ENCODE measurements at regions not wholly inside any gene's neighbourhood (a gene's known extent, or its start where the extent isn't known, plus 50 kb on each side); places are given as distances from the start of the nearest gene placed in this dataset.
"Not testable (repeated sequence)": the region's sequence is repeated elsewhere in the genome, so short reads cannot be mapped to it uniquely, and the experiment has no call there.

GRCh38 chr9:13443346-13444244, 164.1 kb upstream of the MPDZ start:
- no peaks in the 10 kb centered on the region for H3K9me3 Mint-ChIP-seq (ENCODE audit: low read depth)
- no peak overlapping the region for H3K4me3 Mint-ChIP-seq
- no peaks in the 10 kb centered on the region for H3K4me1 Mint-ChIP-seq (ENCODE audit: low read depth)
- H3K36me3 Mint-ChIP-seq, result no peaks in the 10 kb centered on the region
- H3K27me3 Mint-ChIP-seq, result no peaks in the 10 kb centered on the region
- H3K27ac Mint-ChIP-seq, result no peak overlapping the region

- Mint-ChIP-seq H3K9me3 (ENCODE audit: low read depth) (no peaks in the 10 kb centered on the region), H3K36me3 (no peaks in the 10 kb centered on the region), H3K4me3 (no peak overlapping the region), H3K4me1 (ENCODE audit: low read depth) (no peaks in the 10 kb centered on the region), H3K27me3 (no peaks in the 10 kb centered on the region), H3K27ac (no peak overlapping the region)
These were observed 160.4 kb upstream of the MPDZ start for GRCh38 chr9:13439685-13440476.

GRCh38 chr9:13437866-13438265, 158.4 kb upstream of the MPDZ start:
- Mint-ChIP-seq H3K9me3 (ENCODE audit: low read depth) (no peaks in the 10 kb centered on the region), H3K4me1 (ENCODE audit: low read depth) (no peaks in the 10 kb centered on the region), H3K36me3 (no peaks in the 10 kb centered on the region), H3K27ac (no peak overlapping the region), H3K4me3 (no peak overlapping the region), H3K27me3 (no peaks in the 10 kb centered on the region)

- H3K36me3 Mint-ChIP-seq, result no peaks in the 10 kb centered on the region
- no peak overlapping the region for H3K4me3 Mint-ChIP-seq
- no peaks in the 10 kb centered on the region for H3K27me3 Mint-ChIP-seq
- no peak overlapping the region for H3K27ac Mint-ChIP-seq
- H3K9me3 Mint-ChIP-seq (ENCODE audit: low read depth), result no peaks in the 10 kb centered on the region
- no peaks in the 10 kb centered on the region for H3K4me1 Mint-ChIP-seq (ENCODE audit: low read depth)
These were observed 157.1 kb upstream of the MPDZ start for GRCh38 chr9:13436591-13436990.

GRCh38 chr9:13433453-13433852, 154.0 kb upstream of the MPDZ start:
- H3K9me3 Mint-ChIP-seq (ENCODE audit: low read depth); H3K4me1 Mint-ChIP-seq (ENCODE audit: low read depth); H3K4me3 Mint-ChIP-seq; H3K36me3 Mint-ChIP-seq; H3K27ac Mint-ChIP-seq; H3K27me3 Mint-ChIP-seq: not testable (repeated sequence)

GRCh38 chr9:13432904-13433303, 153.4 kb upstream of the MPDZ start:
- no peak overlapping the region for H3K4me3 Mint-ChIP-seq
- no peaks in the 10 kb centered on the region for H3K36me3 Mint-ChIP-seq
- H3K27me3 Mint-ChIP-seq, result no peaks in the 10 kb centered on the region
- H3K9me3 Mint-ChIP-seq (ENCODE audit: low read depth), result no peaks in the 10 kb centered on the region
- H3K4me1 Mint-ChIP-seq (ENCODE audit: low read depth), result no peaks in the 10 kb centered on the region
- no peak overlapping the region for H3K27ac Mint-ChIP-seq

GRCh38 chr9:13431692-13432091, 152.2 kb upstream of the MPDZ start:
- Mint-ChIP-seq H3K36me3 (no peaks in the 10 kb centered on the region), H3K4me3 (no peak overlapping the region), H3K27me3 (no peaks in the 10 kb centered on the region), H3K27ac (no peak overlapping the region), H3K9me3 (ENCODE audit: low read depth) (no peaks in the 10 kb centered on the region), H3K4me1 (ENCODE audit: low read depth) (no peaks in the 10 kb centered on the region)

GRCh38 chr9:13431222-13431536, 151.7 kb upstream of the MPDZ start:
- Mint-ChIP-seq H3K4me1 (ENCODE audit: low read depth) (no peaks in the 10 kb centered on the region), H3K36me3 (no peaks in the 10 kb centered on the region), H3K9me3 (ENCODE audit: low read depth) (no peaks in the 10 kb centered on the region), H3K4me3 (no peak overlapping the region), H3K27ac (no peak overlapping the region), H3K27me3 (no peaks in the 10 kb centered on the region)

- Mint-ChIP-seq H3K4me1 (ENCODE audit: low read depth) (no peaks in the 10 kb centered on the region), H3K27me3 (no peaks in the 10 kb centered on the region), H3K36me3 (no peaks in the 10 kb centered on the region), H3K4me3 (no peak overlapping the region), H3K9me3 (ENCODE audit: low read depth) (no peaks in the 10 kb centered on the region), H3K27ac (no peak overlapping the region)
These were observed 151.1 kb upstream of the MPDZ start for GRCh38 chr9:13430368-13431221.

- no peak overlapping the region for H3K4me3 Mint-ChIP-seq
- H3K27ac Mint-ChIP-seq, result no peak overlapping the region
- no peaks in the 10 kb centered on the region for H3K27me3 Mint-ChIP-seq
- H3K9me3 Mint-ChIP-seq (ENCODE audit: low read depth), result no peaks in the 10 kb centered on the region
- H3K4me1 Mint-ChIP-seq (ENCODE audit: low read depth), result no peaks in the 10 kb centered on the region
- H3K36me3 Mint-ChIP-seq, result no peaks in the 10 kb centered on the region
These were observed 150.1 kb upstream of the MPDZ start for GRCh38 chr9:13429301-13430190.

GRCh38 chr9:13428766-13429165, 149.3 kb upstream of the MPDZ start:
- Mint-ChIP-seq H3K4me3 (no peak overlapping the region), H3K36me3 (no peaks in the 10 kb centered on the region), H3K4me1 (ENCODE audit: low read depth) (no peaks in the 10 kb centered on the region), H3K27me3 (no peaks in the 10 kb centered on the region), H3K9me3 (ENCODE audit: low read depth) (no peaks in the 10 kb centered on the region), H3K27ac (no peak overlapping the region)

GRCh38 chr9:13427587-13427986, 148.1 kb upstream of the MPDZ start:
- Mint-ChIP-seq H3K4me1 (ENCODE audit: low read depth) (no peaks in the 10 kb centered on the region), H3K27me3 (no peaks in the 10 kb centered on the region), H3K27ac (no peak overlapping the region), H3K36me3 (no peaks in the 10 kb centered on the region), H3K4me3 (no peak overlapping the region), H3K9me3 (ENCODE audit: low read depth) (no peaks in the 10 kb centered on the region)

GRCh38 chr9:13426606-13427005, 147.1 kb upstream of the MPDZ start:
- Mint-ChIP-seq H3K4me1 (ENCODE audit: low read depth) (no peaks in the 10 kb centered on the region), H3K36me3 (no peaks in the 10 kb centered on the region), H3K27me3 (no peaks in the 10 kb centered on the region), H3K27ac (no peak overlapping the region), H3K4me3 (no peak overlapping the region), H3K9me3 (ENCODE audit: low read depth) (no peaks in the 10 kb centered on the region)

GRCh38 chr9:13424872-13425271, 145.4 kb upstream of the MPDZ start:
- Mint-ChIP-seq H3K27ac (no peak overlapping the region), H3K27me3 (no peaks in the 10 kb centered on the region), H3K9me3 (ENCODE audit: low read depth) (no peaks in the 10 kb centered on the region), H3K4me1 (ENCODE audit: low read depth) (no peaks in the 10 kb centered on the region), H3K4me3 (no peak overlapping the region), H3K36me3 (no peaks in the 10 kb centered on the region)
